GM18520 (cell line): ENCODE measurements at regions not wholly inside any gene's neighbourhood (a gene's known extent, or its start where the extent isn't known, plus 50 kb on each side); places are given as distances from the start of the nearest gene placed in this dataset.

Experiments
- ATAC-seq: cut with Tn5 transposase; IDR thresholded peaks from one replicate; pipeline ENCODE4 v1.9.1; 2021; ENCODE audit not compliant: unreplicated experiment

- ATAC-seq, result peak; percentile 72
Measured at GRCh38 chr11:86193297-86194095, 51.1 kb upstream of the EED start.

DNA sequence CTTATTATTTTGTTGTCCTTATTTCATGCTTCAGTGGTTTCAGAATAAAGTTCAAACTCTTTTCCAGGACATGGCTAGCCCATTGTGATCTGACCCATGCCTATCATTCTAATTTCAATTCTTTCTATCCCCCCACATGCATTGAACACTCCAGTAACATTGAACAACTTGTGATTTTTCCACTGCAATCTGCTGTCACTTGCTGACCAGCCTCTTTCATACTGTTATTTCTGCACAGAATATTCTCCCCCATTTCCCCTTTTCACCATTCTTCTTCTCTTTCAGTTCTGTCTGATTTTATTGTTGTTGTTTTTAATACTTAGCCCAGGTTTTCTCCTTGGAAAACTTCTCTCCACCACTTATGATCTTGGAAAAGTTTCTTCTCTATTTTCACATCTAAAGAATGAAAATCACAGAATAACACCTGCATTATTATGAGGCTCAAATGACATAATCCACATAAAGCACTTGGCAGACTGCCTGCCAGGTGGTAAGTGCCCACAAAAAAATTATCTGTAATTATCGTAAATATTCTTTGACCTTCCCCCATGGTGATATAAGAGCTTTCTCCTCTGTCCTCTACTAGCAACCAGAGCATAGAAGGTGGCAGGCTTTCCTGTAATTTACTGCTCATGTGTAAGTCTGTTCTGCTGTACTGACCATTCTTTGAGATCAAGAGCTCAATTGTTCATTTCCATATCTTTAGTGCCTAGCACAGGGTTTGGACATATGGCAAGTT, 51.9 kb upstream of the EED start:
- ATAC-seq, result peak; percentile 5

GRCh38 chr11:86191874-86192273, 52.7 kb upstream of the EED start:
- no peak for ATAC-seq

DNA sequence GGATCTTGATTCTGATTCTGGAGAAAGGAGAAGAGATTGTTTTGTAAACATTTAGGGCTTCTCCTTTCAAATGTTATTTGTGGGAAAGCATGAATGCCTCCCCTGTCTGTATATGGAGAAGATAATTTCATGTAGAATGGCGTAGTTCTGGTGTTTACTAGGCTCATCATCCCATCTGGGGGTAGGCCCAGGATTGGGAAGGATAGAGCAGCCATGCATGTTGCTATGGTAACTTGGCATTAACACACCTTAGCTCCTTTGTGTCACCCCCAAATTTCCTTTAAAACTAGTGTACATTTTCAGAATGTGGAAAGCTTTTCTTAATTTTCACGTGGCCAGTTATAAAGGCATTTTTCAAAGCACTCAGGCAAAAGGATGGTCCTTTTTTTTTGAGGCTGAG, 57.5 kb upstream of the EED start:
- ATAC-seq, result no peak

DNA sequence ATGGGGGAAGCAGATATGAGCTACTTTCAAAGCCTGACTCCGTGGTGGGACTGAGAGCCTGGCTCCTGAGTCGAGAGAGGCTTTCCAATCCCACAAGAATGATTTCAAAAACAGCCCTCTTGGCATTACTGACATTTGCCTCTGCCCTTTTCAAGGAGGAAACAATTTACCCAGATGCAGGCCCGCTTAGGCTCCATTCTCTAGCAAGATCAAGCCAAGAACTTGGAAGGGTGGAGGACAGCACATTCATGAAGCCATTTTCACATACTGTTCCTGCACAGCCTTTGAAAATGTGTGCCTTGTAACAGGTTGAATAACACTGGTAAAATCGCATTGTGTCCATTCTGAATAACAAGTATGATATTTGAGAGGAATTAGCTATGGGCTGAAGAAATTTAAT, 58.2 kb upstream of the EED start:
- ATAC-seq, result no peak

- no peak for ATAC-seq
Measured at GRCh38 chr11:86185381-86185750, 59.2 kb upstream of the EED start.

GRCh38 chr11:86184728-86185380, 59.7 kb upstream of the EED start:
- ATAC-seq, result no peak

GRCh38 chr11:86183694-86184093, 60.9 kb upstream of the EED start:
- ATAC-seq, result no peak

DNA sequence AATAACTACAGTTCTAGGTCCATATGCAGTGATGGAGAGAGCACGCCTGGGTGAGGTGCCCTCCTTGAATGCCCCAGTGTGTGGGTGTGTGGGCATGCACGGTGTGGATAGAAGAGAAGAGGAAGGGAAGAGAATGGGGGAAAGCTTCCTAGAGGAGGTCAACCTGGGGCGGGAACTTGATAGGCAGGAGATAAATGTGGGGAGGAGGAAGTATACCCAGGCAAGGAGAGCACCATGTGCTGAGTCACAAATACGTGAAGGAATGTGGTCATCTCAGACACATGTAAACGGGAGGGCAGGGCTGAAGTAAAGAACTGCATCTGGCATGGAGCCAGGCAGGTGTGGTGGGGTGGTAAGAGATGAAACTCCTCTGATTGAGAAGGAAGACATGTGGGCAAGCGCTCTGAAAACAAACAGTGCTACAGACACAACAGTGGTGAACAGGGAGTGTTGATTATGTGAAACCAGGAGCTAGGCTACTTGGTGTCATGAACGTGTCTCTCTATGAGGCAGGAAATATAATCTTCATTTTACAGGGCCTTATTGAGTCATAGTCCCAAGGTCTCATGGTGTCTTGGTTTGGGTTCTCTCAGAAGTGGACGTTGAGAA, 61.5 kb upstream of the EED start:
- peak; percentile 82 for ATAC-seq

- no peak for ATAC-seq
Measured at GRCh38 chr11:86181379-86181778, 63.2 kb upstream of the EED start.

- ATAC-seq, result no peak
Measured at GRCh38 chr11:86180851-86181250, 63.7 kb upstream of the EED start.

DNA sequence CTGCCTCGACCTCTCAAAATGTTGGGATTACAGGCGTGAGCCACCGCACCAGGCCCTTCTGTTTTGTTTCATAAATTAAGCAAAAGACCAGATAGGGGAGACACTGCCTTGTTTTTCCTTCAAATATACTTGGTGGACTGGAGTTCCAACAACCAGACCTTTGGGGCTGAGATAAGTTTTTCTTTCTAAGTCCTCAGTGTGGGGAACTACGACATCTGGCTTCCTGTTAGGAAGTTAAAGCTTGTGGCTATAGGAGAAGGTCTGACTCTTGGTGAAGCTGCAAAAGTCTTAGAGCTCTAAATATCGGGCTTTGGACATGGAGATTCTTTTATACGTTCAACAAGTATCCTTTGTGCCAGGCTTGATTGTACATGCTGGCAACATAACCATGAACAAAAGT, 64.1 kb upstream of the EED start:
- no peak for ATAC-seq

GRCh38 chr11:86179646-86180064, 64.9 kb upstream of the EED start:
- ATAC-seq, result no peak

GRCh38 chr11:86177302-86177701, 67.3 kb upstream of the EED start:
- ATAC-seq, result no peak

- peak; percentile 71 for ATAC-seq
Measured at GRCh38 chr11:86176165-86176884, 68.2 kb upstream of the EED start.

DNA sequence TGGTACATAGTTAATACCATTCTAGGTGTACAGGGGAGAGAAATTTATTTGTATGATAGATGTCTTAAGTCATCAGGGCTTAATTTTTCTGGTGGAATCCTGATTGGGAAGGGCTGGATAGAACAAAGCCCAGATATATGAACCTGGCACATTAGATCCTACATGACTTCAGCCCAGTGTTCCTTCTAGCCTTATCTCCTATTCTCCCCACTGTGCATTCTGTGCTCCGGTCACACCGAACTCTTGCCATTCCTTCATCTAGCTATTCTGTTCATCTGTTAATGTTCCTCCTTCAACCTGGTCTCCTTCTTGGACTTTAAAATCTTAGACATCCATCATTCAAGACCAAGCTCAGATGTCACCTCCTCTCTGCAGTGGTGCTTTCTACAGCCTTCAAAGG, 68.9 kb upstream of the EED start:
- no peak for ATAC-seq

DNA sequence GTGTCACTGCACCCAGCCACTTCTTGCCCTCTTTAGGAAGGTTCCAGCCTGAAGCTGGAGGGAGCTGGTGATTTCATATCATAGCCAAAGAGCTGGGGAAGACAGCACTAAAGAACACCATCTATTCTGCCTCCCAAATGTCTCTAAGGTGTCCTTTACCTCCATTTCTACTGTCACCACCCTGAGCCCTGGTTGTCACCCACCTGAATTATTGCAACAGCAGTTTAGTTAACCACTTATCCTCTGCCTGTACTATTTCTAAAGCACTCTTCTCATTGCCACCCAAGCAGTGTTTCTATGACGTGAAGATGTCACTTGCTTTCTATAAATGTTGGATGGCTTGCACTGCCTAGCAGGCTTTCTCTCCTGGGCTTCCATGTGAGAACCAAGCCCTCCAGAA, 69.4 kb upstream of the EED start:
- no peak for ATAC-seq

DNA sequence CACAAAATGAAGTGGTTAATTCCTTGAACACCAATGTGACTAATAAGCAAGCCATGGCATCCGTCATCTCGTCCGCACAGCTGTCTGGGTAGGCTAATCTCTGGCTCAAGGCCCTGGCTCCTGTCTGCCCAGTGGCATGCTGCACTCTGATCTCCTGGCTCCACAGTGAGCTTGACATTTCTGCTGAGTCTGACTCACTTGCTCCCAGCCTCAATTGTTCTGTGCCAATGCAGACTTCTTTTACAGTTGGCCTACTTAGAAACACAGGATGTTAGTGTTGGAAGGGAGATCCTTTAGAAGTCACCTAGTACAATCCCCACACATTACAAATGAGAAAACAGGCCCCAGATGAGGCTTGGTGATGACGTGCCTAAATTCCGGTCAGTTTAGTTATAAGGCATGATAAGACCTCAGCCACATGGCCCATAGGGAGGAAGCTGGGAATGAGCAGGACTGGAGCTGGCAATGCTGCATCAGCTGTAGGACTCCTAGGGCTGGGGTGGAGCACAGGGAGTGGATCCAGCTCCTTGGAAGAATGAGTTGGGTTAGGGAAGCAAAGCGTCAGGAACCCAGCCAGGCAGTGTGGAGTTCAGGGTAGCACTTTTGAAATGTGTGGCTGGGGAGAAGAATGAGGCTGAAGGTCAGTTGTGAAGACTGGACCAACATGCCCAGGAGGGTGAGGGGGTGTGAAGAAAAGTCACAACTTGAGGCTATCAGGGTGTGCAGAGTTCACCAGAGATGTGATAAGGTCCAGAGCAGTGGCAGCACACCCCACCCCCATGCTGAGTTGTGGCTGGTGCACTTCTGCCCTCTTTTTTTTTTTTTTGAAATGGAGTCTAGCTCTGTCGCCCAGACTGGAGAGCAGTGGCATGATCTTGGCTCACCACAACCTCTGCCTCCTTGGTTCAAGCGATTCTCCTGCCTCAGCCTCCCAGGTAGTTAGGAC, 70.2 kb upstream of the EED start:
- ATAC-seq, result no peak

GRCh38 chr11:86172894-86173293, 71.7 kb upstream of the EED start:
- no peak for ATAC-seq

DNA sequence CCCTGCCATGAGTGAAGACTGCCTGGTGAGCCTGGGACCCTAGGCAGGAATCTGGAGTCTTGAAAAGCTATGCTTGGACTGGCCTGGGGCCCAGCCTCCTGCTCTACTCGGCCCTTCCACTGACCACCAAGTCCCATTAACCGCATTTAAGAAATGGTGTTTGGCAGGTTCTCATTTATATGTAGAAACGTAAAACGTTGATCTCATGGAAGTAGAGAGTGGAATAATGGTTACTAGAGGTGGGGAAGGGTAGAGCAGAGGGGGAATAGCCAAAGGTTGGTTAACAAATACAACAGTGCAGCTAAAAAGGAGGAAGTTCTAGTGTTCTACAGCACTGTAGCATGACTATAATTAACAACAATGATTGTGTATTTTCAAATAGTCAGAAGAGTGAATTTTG, 72.9 kb upstream of the EED start:
- ATAC-seq, result no peak
